SKM-1 treated with dmso at 0.1 percent for 144 hours (cell line): ENCODE measurements at regions not wholly inside any gene's neighbourhood (a gene's known extent, or its start where the extent isn't known, plus 50 kb on each side); places are given as distances from the start of the nearest gene placed in this dataset.

Source experiments
- DNase-seq: peaks from one replicate; lab custom pipeline; 2025; ENCODE audit not compliant: unreplicated experiment; lab: John Stamatoyannopoulos, UW

GRCh38 chr22:22433770-22434169 is 74.8 kb downstream of the ZNF280B start:
- no peak for DNase-seq
